IMR-90 (cell line): ENCODE measurements at regions not wholly inside any gene's neighbourhood (a gene's known extent, or its start where the extent isn't known, plus 50 kb on each side); places are given as distances from the start of the nearest gene placed in this dataset.

ENCODE experiments used
- ATAC-seq: fragments of 200-7000 bp; cut with Tn5 transposase; 2 replicates; pipeline ENCODE4 v1.9.1; 2020; ENCODE audit warnings: low read depth, mild to moderate bottlenecking, moderate library complexity
- BruUV-seq: library from RNA; stranded (reverse); fragments of 400-500 nt; replicated peaks from 2 replicates; lab custom pipeline; 2021; lab: Mats Ljungman, UMichigan
- CTCF ChIA-PET: fragments of 300-600 bp; formaldehyde crosslinking; extraction: SDS; loops from one replicate; lab custom pipeline; 2021; ENCODE audit warnings: antibody characterized with exemption; lab: Yijun Ruan, JAX
- POLR2A ChIA-PET: fragments of 300-600 bp; sonication (Branson Sonifier 250); formaldehyde crosslinking; loops from one replicate; lab custom pipeline; 2022; ENCODE audit warnings: antibody characterized with exemption; ENCODE audit not compliant: unreplicated experiment; lab: Charles Lee
- DNase-seq: peaks from one replicate; pipeline ENCODE4 v3.0.0; 2013
- H2AFZ ChIP-seq: replicated peaks from 2 replicates; pipeline ENCODE3; 2013; ENCODE audit warnings: low read length, mild to moderate bottlenecking; ENCODE audit not compliant: poor library complexity
- H2AK5ac ChIP-seq: 2 replicates; pipeline ENCODE4 v1.6.1; 2013; ENCODE audit warnings: low read depth, low read length, inconsistent platforms
- H2AK9ac ChIP-seq: replicated peaks from 2 replicates; pipeline ENCODE3; 2013; ENCODE audit warnings: mild to moderate bottlenecking, low read depth, low read length, moderate library complexity; ENCODE audit not compliant: poor library complexity
- H2BK120ac ChIP-seq: 2 replicates; pipeline ENCODE4 v1.6.1; 2013; ENCODE audit warnings: low read depth, low read length, inconsistent platforms
- H2BK15ac ChIP-seq: 3 replicates; pipeline ENCODE4 v1.6.1; 2013; ENCODE audit warnings: low read depth, low read length, inconsistent platforms
- H2BK20ac ChIP-seq: 2 replicates; pipeline ENCODE4 v1.6.1; 2013; ENCODE audit warnings: low read depth, mild to moderate bottlenecking, inconsistent platforms, low read length, moderate library complexity
- H2BK5ac ChIP-seq: 2 replicates; pipeline ENCODE4 v1.6.1; 2013; ENCODE audit warnings: mild to moderate bottlenecking, low read depth, low read length, inconsistent platforms; ENCODE audit not compliant: poor library complexity, severe bottlenecking
- H3K14ac ChIP-seq: replicated peaks from 2 replicates; pipeline ENCODE4 v1.6.1; 2013; ENCODE audit warnings: low read depth, low read length, inconsistent platforms
- H3K18ac ChIP-seq: 2 replicates; pipeline ENCODE4 v1.6.1; 2013; ENCODE audit warnings: low read depth, low read length, control low read depth
- H3K23ac ChIP-seq: 2 replicates; pipeline ENCODE4 v1.6.1; 2013; ENCODE audit warnings: low read depth, low read length, inconsistent platforms
- H3K27ac ChIP-seq: 2 replicates; pipeline ENCODE4 v1.5.1; 2013; ENCODE audit warnings: mild to moderate bottlenecking, control low read depth, low read length; ENCODE audit not compliant: insufficient read depth
- H3K27me3 ChIP-seq: 2 replicates; pipeline ENCODE4 v1.6.1; 2013; ENCODE audit warnings: low read length; ENCODE audit not compliant: control insufficient read depth, insufficient read depth
- H3K36me3 ChIP-seq: 2 replicates; pipeline ENCODE4 v1.6.1; 2013; ENCODE audit warnings: low read length, mixed read lengths; ENCODE audit not compliant: control insufficient read depth, insufficient read depth
- H3K4ac ChIP-seq: 2 replicates; pipeline ENCODE4 v1.6.1; 2013; ENCODE audit warnings: low read depth, low read length, inconsistent platforms
- H3K4me1 ChIP-seq: 2 replicates; pipeline ENCODE4 v1.6.1; 2013; ENCODE audit warnings: low read length, mixed read lengths; ENCODE audit not compliant: control insufficient read depth, insufficient read depth
- H3K4me2 ChIP-seq: 2 replicates; pipeline ENCODE4 v1.6.1; 2013; ENCODE audit warnings: low read depth, mild to moderate bottlenecking, control low read depth, low read length, moderate library complexity
- H3K4me3 ChIP-seq: 2 replicates; pipeline ENCODE4 v1.5.1; 2013; ENCODE audit warnings: low read depth, mild to moderate bottlenecking, control low read depth, low read length, moderate library complexity; ENCODE audit not compliant: insufficient read depth
- H3K56ac ChIP-seq: 2 replicates; pipeline ENCODE4 v1.6.1; 2013; ENCODE audit warnings: low read length, inconsistent platforms; ENCODE audit not compliant: insufficient read depth; ENCODE audit errors: extremely low read depth
- H3K79me1 ChIP-seq, 2 experiments: 2 replicates each; pipeline ENCODE4 v1.6.1; 2013; ENCODE audit warnings: low read length in 2 of 2, inconsistent platforms in 1 of 2, low read depth in 1 of 2
- H3K9ac ChIP-seq: 2 replicates; pipeline ENCODE4 v1.6.1; 2013; ENCODE audit warnings: low read depth, low read length, control low read depth
- H3K9me1 ChIP-seq: 2 replicates; pipeline ENCODE4 v1.6.1; 2013; ENCODE audit warnings: low read length, inconsistent platforms; ENCODE audit not compliant: insufficient read depth
- H3K9me3 ChIP-seq: 2 replicates; pipeline ENCODE4 v1.6.1; 2013; ENCODE audit warnings: low read length; ENCODE audit not compliant: control insufficient read depth, insufficient read depth
- H4K20me1 ChIP-seq: 2 replicates; pipeline ENCODE4 v1.6.1; 2013; ENCODE audit warnings: low read length, inconsistent platforms; ENCODE audit not compliant: insufficient read depth
- H4K5ac ChIP-seq: 2 replicates; pipeline ENCODE4 v1.6.1; 2013; ENCODE audit warnings: mild to moderate bottlenecking, low read depth, low read length, control low read depth
- H4K8ac ChIP-seq, 2 experiments: 2 replicates each; pipeline ENCODE4 v1.6.1; 2013; ENCODE audit warnings: low read depth in 2 of 2, low read length in 2 of 2, control low read depth in 1 of 2, inconsistent platforms in 1 of 2
- H4K91ac ChIP-seq: 2 replicates; pipeline ENCODE4 v1.6.1; 2013; ENCODE audit warnings: low read depth, low read length, inconsistent platforms; ENCODE audit not compliant: insufficient read depth
- BHLHE40 ChIP-seq: fragments of 150-350 bp; IDR thresholded peaks from 2 replicates; pipeline ENCODE4 v1.6.1; 2016; ENCODE audit warnings: mild to moderate bottlenecking, low read depth, low read length
- CEBPB ChIP-seq: IDR thresholded peaks from 2 replicates; pipeline ENCODE4 v1.6.1; 2012; ENCODE audit warnings: low read depth, low read length, improper control_type of control experiment
- CHD1 ChIP-seq: IDR thresholded peaks from 2 replicates; pipeline ENCODE4 v1.6.1; 2012; ENCODE audit warnings: low read depth, low read length, improper control_type of control experiment
- CTCF ChIP-seq: conservative IDR thresholded peaks from 2 replicates; pipeline ENCODE4 v1.5.1; 2012; ENCODE audit warnings: mild to moderate bottlenecking, low read depth, low read length, improper control_type of control experiment
- ELK1 ChIP-seq: fragments of 150-350 bp; IDR thresholded peaks from 2 replicates; pipeline ENCODE4 v1.6.1; 2016; ENCODE audit warnings: low read depth, mild to moderate bottlenecking, low read length, moderate library complexity, borderline replicate concordance
- FOS ChIP-seq: fragments of 150-350 bp; IDR thresholded peaks from 2 replicates; pipeline ENCODE4 v1.6.1; 2016; ENCODE audit warnings: low read depth, low read length
- MAFK ChIP-seq: IDR thresholded peaks from 2 replicates; pipeline ENCODE4 v1.6.1; 2012; ENCODE audit warnings: low read depth, low read length, improper control_type of control experiment
- MAZ ChIP-seq: IDR thresholded peaks from 2 replicates; pipeline ENCODE4 v1.6.1; 2012; ENCODE audit warnings: low read depth, mild to moderate bottlenecking, low read length, improper control_type of control experiment, moderate library complexity, borderline replicate concordance
- MXI1 ChIP-seq: IDR thresholded peaks from 2 replicates; pipeline ENCODE4 v1.6.1; 2012; ENCODE audit warnings: low read depth, mild to moderate bottlenecking, low read length, moderate library complexity, borderline replicate concordance
- NFE2L2 ChIP-seq: fragments of 150-350 bp; IDR thresholded peaks from 2 replicates; pipeline ENCODE4 v1.6.1; 2016; ENCODE audit warnings: low read depth, mild to moderate bottlenecking, low read length
- POLR2A ChIP-seq: IDR thresholded peaks from 2 replicates; pipeline ENCODE4 v1.6.1; 2012; ENCODE audit warnings: mild to moderate bottlenecking, low read depth, low read length
- RAD21 ChIP-seq: IDR thresholded peaks from 2 replicates; pipeline ENCODE4 v1.6.1; 2012; ENCODE audit warnings: low read length, improper control_type of control experiment
- RCOR1 ChIP-seq: IDR thresholded peaks from 2 replicates; pipeline ENCODE4 v1.6.1; 2012; ENCODE audit warnings: mild to moderate bottlenecking, low read length, improper control_type of control experiment; ENCODE audit not compliant: insufficient replicate concordance
- RFX5 ChIP-seq: IDR thresholded peaks from 2 replicates; pipeline ENCODE4 v1.8.0; 2012; ENCODE audit warnings: low read depth, mild to moderate bottlenecking, low read length, moderate library complexity
- SMC3 ChIP-seq: fragments of 150-350 bp; IDR thresholded peaks from 2 replicates; pipeline ENCODE4 v1.6.1; 2016; ENCODE audit warnings: low read depth, mild to moderate bottlenecking, antibody characterized with exemption, low read length, moderate library complexity
- USF2 ChIP-seq: fragments of 150-350 bp; IDR thresholded peaks from 2 replicates; pipeline ENCODE4 v1.6.1; 2017; ENCODE audit warnings: mild to moderate bottlenecking, antibody characterized with exemption, low read length, low read depth
- WGBS, 2 experiments: methylation state at CpG; one replicate each; pipeline versions ENCODE4 v1.1.5 to v1.1.7; 2013; ENCODE audit warnings: missing lambda C conversion rate in 2 of 2; ENCODE audit not compliant: insufficient read length in 1 of 2; ENCODE audit errors: extremely low coverage in 2 of 2; 5-methylcytosine and 5-hydroxymethylcytosine counted together
- dilution Hi-C: fragments of 300-500 bp; cut with HindIII; formaldehyde crosslinking; loops from one replicate; pipeline ENCODE4 v1.14.3; 2018; ENCODE audit warnings: low sequenced_read_pairs; ENCODE audit not compliant: unreplicated experiment
- in situ Hi-C: fragments of 300-500 bp; cut with MboI; formaldehyde crosslinking; loops from 3 replicates; pipeline ENCODE4 v1.14.3; 2019; ENCODE audit warnings: low sequenced_read_pairs, inconsistent platforms, mixed read lengths
- intact Hi-C: fragments of 100-400 bp; cut with micrococcal nuclease; formaldehyde crosslinking; loops from 2 replicates; pipeline ENCODE4 v1.10.0; 2022

- DNase-seq (no peak), ATAC-seq (no peak)
- no peak overlapping the region for H3K14ac ChIP-seq
- no peaks in the 10 kb centered on the region for H3K79me1 ChIP-seq
- no peaks in the 10 kb centered on the region for H4K20me1 ChIP-seq
- dilution Hi-C loops, result no loop called here
- no peaks in the 10 kb centered on the region for H3K9me1 ChIP-seq
- no peak overlapping the region for H3K56ac ChIP-seq
- no peak overlapping the region for H4K91ac ChIP-seq
- no peak overlapping the region for H2BK5ac ChIP-seq
- no peak overlapping the region for H3K18ac ChIP-seq
- H3K36me3 ChIP-seq, result no peaks in the 10 kb centered on the region
- H4K5ac ChIP-seq, result no peak overlapping the region
- H3K4me2 ChIP-seq, result no peak overlapping the region
- no peaks in the 10 kb centered on the region for H3K27me3 ChIP-seq
- TF ChIP-seq SMC3 (no peak), CTCF (no peak), NFE2L2 (no peak), CHD1 (no peak), ELK1 (no peak), POLR2A (no peak), RCOR1 (no peak), RFX5 (no peak), FOS (no peak), BHLHE40 (no peak), MAFK (no peak), USF2 (no peak), MAZ (no peak), CEBPB (no peak), MXI1 (no peak), RAD21 (no peak)
- no peak overlapping the region for H2AK9ac ChIP-seq
- ChIA-PET CTCF (no interaction called here), POLR2A (no interaction called here)
- H3K23ac ChIP-seq, result no peak overlapping the region
- H3K9me3 ChIP-seq, result no peaks in the 10 kb centered on the region
- H2BK15ac ChIP-seq, result no peak overlapping the region
- no peak overlapping the region for H2AK5ac ChIP-seq
- no peak overlapping the region for H3K4me3 ChIP-seq
- intact Hi-C loops, result no loop called here
- in situ Hi-C loops, result no loop called here
- H3K4ac ChIP-seq, result no peak overlapping the region
- H2BK120ac ChIP-seq, result no peak overlapping the region
- no peaks in the 10 kb centered on the region for H3K4me1 ChIP-seq
- WGBS, 2 experiments, result no CpG with 5 or more reads among the region's 7 CpGs
- no peak overlapping the region for H4K8ac ChIP-seq
- H2AFZ ChIP-seq, result no peak overlapping the region
- H2BK20ac ChIP-seq, result no peak overlapping the region
- no peak overlapping the region for H3K27ac ChIP-seq
- BruUV-seq, result no TSS peak
- no peak overlapping the region for H3K9ac ChIP-seq
Measured at GRCh38 chr13:106680796-106681472, 113.0 kb upstream of the ARGLU1 start.
